PC-9 (cell line): ENCODE measurements at regions not wholly inside any gene's neighbourhood (a gene's known extent, or its start where the extent isn't known, plus 50 kb on each side); places are given as distances from the start of the nearest gene placed in this dataset.

Experiments
- BruUV-seq: library from RNA; stranded (reverse); fragments of 400-500 nt; replicated peaks from 2 replicates; lab custom pipeline; 2021; lab: Mats Ljungman, UMichigan
- CTCF ChIA-PET: fragments of 300-600 bp; sonication (Branson Sonifier 250); formaldehyde crosslinking; loops from one replicate; lab custom pipeline; 2022; ENCODE audit warnings: antibody characterized with exemption; lab: Charles Lee
- POLR2A ChIA-PET: fragments of 300-600 bp; sonication (Branson Sonifier 250); formaldehyde crosslinking; loops from one replicate; lab custom pipeline; 2022; ENCODE audit warnings: antibody characterized with exemption; ENCODE audit not compliant: unreplicated experiment; lab: Charles Lee
- DNase-seq, 2 experiments: peaks; one replicate each; pipeline versions ENCODE4 v3.0.0 to v3.0.0-alpha.2; 2015 to 2022; ENCODE audit warnings: mixed read lengths in 1 of 2
- H2AFZ ChIP-seq: fragments of 200-600 bp; sonication (generic); 2 replicates; pipeline ENCODE4 v1.8.1; 2017; ENCODE audit warnings: antibody characterized with exemption
- H3F3A ChIP-seq: fragments of 200-600 bp; sonication (generic); 2 replicates; pipeline ENCODE4 v1.8.1; 2017; ENCODE audit warnings: antibody characterized with exemption, mild to moderate bottlenecking, low read depth; ENCODE audit not compliant: insufficient read depth
- H3K27ac ChIP-seq: fragments of 200-600 bp; sonication (generic); 2 replicates; pipeline ENCODE4 v1.6.1; 2016; ENCODE audit warnings: mixed run types
- H3K27me3 ChIP-seq: fragments of 200-600 bp; sonication (generic); 2 replicates; pipeline ENCODE4 v1.6.1; 2016; ENCODE audit warnings: low read depth, mixed run types; ENCODE audit not compliant: insufficient read depth
- H3K36me3 ChIP-seq: fragments of 200-600 bp; sonication (generic); 2 replicates; pipeline ENCODE4 v1.6.1; 2016; ENCODE audit warnings: low read depth, mixed run types
- H3K4me1 ChIP-seq: fragments of 200-600 bp; sonication (generic); replicated peaks from 2 replicates; pipeline ENCODE4 v1.6.1; 2016; ENCODE audit warnings: mixed run types; ENCODE audit not compliant: insufficient read depth
- H3K4me2 ChIP-seq: fragments of 200-600 bp; sonication (generic); 2 replicates; pipeline ENCODE4 v1.6.1; 2017; ENCODE audit warnings: mixed run types
- H3K4me3 ChIP-seq: fragments of 200-600 bp; sonication (generic); 2 replicates; pipeline ENCODE4 v1.6.1; 2016; ENCODE audit warnings: mixed run types
- H3K79me2 ChIP-seq: fragments of 200-600 bp; sonication (generic); 2 replicates; pipeline ENCODE4 v1.6.1; 2017; ENCODE audit warnings: low read depth, mixed run types
- H3K9me2 ChIP-seq: fragments of 200-600 bp; sonication (generic); 2 replicates; pipeline ENCODE4 v1.8.1; 2017; ENCODE audit warnings: mild to moderate bottlenecking; ENCODE audit not compliant: insufficient read depth
- H3K9me3 ChIP-seq: fragments of 200-600 bp; sonication (generic); 2 replicates; pipeline ENCODE4 v1.8.1; 2016; ENCODE audit warnings: low read depth; ENCODE audit not compliant: insufficient read depth
- H4K20me1 ChIP-seq: fragments of 200-600 bp; sonication (generic); 2 replicates; pipeline ENCODE4 v1.8.1; 2017; ENCODE audit not compliant: insufficient read depth
- EZH2 ChIP-seq: fragments of 200-600 bp; sonication (generic); IDR thresholded peaks from 2 replicates; pipeline ENCODE4 v1.8.0; 2017; ENCODE audit warnings: antibody characterized with exemption, low read depth
- intact Hi-C: fragments of 100-400 bp; cut with micrococcal nuclease; formaldehyde crosslinking; loops from one replicate; pipeline ENCODE4 v1.10.0; 2022; ENCODE audit not compliant: unreplicated experiment
- TF ChIP-seq, protein P1 (sequence below): fragments of 200-600 bp; sonication (generic); conservative IDR thresholded peaks from 2 replicates; pipeline ENCODE4 v1.6.1; 2017; ENCODE audit warnings: mixed run types, antibody characterized with exemption, mild to moderate bottlenecking, moderate library complexity

DNA sequence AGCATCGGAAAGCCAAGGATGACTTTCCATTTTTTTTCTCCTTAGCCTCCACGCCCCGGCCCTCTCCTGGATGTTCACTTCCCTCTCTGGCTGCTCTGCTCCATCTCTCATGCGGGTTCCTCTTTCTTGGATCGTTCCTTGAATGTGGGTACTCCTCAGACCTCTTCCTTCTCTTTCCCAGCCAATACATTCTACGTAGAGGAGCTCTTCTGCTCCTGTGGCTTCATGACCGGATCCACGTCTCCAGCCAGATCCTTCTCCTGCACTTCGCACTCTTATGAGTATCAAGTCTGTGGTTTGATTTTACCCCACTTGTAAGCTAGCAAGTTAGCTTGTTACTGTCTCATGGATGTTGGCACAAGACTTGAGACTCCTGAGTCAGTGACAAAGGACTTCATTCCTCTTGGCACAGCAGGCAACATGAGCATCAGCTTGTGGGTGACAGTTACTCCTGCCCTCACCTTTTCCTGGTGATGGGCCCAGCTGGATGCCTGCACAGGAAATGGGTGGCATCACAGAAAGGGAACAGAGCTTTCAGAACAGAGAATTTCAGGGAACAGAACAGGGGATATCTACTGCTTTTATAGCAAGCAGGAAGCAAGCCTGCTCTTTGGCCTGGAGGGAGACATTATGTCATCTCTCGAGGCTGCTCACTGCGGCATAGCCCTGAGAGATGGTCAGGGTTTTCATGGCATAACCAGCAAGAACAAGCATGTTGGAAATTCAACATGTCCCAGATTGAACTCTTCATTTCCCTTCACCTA lies 100.1 kb upstream of the KIF26B start:
- Histone ChIP-seq H3K79me2 (no peaks in the 10 kb centered on the region), H3K9me3 (no peaks in the 10 kb centered on the region), H2AFZ (no peak overlapping the region), H3K27ac (no peak overlapping the region), H3K4me1 (no peaks in the 10 kb centered on the region), H3K4me3 (no peak overlapping the region), H3K4me2 (no peak overlapping the region), H3K27me3 (peaks cover 47% of the 10 kb centered on the region), H3F3A (no peaks in the 10 kb centered on the region), H4K20me1 (no peaks in the 10 kb centered on the region), H3K36me3 (no peaks in the 10 kb centered on the region), H3K9me2 (no peaks in the 10 kb centered on the region)
- DNase-seq = no peak
- no TSS peak for BruUV-seq
- TF ChIP-seq EZH2 = no peak
- TF ChIP-seq, protein P1, sequence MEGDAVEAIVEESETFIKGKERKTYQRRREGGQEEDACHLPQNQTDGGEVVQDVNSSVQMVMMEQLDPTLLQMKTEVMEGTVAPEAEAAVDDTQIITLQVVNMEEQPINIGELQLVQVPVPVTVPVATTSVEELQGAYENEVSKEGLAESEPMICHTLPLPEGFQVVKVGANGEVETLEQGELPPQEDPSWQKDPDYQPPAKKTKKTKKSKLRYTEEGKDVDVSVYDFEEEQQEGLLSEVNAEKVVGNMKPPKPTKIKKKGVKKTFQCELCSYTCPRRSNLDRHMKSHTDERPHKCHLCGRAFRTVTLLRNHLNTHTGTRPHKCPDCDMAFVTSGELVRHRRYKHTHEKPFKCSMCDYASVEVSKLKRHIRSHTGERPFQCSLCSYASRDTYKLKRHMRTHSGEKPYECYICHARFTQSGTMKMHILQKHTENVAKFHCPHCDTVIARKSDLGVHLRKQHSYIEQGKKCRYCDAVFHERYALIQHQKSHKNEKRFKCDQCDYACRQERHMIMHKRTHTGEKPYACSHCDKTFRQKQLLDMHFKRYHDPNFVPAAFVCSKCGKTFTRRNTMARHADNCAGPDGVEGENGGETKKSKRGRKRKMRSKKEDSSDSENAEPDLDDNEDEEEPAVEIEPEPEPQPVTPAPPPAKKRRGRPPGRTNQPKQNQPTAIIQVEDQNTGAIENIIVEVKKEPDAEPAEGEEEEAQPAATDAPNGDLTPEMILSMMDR = no peak
- ChIA-PET CTCF (no interaction called here), POLR2A (no interaction called here)
- intact Hi-C loops = no loop called here

DNA sequence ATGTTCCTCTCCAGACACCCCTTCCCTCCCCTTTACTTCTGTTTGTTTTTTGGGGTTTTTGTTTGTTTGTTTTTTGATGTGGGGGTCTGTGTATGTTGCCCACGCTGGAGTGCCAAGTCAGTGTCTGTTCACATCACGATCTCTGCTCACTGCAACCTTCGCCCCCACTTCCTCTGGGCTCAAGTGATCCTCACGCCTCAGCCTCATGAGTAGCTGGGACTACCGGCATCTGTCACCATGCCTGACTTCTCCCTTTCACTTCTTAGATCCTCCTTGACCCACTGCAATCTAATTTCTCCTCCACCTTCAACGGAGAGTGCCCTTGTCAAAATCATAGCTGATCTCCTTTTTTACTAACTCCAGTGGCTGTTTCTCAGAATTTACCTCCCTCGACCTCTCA lies 100.7 kb upstream of the KIF26B start:
- no peaks in the 10 kb centered on the region for H4K20me1 ChIP-seq
- H3K27ac ChIP-seq = no peak overlapping the region
- BruUV-seq = no TSS peak
- CTCF ChIA-PET = no interaction called here
- H3K4me2 ChIP-seq = no peak overlapping the region
- H2AFZ ChIP-seq = no peak overlapping the region
- no peak for DNase-seq
- peaks cover 53% of the 10 kb centered on the region for H3K27me3 ChIP-seq
- H3K4me3 ChIP-seq = no peak overlapping the region
- H3K36me3 ChIP-seq = no peaks in the 10 kb centered on the region
- TF ChIP-seq, protein P1 = no peak
- no peak for TF ChIP-seq EZH2
- no peaks in the 10 kb centered on the region for H3K9me2 ChIP-seq
- H3K4me1 ChIP-seq = no peaks in the 10 kb centered on the region
- H3F3A ChIP-seq = no peaks in the 10 kb centered on the region
- POLR2A ChIA-PET = no interaction called here
- intact Hi-C loops = no loop called here
- H3K79me2 ChIP-seq = no peaks in the 10 kb centered on the region
- no peaks in the 10 kb centered on the region for H3K9me3 ChIP-seq

DNA sequence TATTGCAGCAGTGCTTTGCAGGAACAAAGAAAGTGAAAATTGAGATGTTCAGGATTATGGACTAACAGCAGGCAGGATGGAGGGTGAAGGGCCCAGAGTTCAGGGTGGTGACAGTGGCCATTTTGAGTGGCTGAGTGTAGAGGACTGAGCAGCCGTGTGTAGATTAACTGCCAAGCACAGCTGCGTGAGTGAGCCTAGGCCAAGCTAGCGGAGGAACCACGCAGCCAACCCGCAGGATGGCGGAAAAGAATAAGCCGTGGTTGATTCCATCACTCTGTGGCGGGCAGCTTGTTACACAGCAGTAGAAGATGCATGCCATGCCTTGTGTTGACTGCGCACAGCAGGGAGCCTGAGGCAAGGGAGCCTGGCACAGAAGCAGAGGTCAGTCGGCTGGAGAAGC lies 102.5 kb upstream of the KIF26B start:
- no peaks in the 10 kb centered on the region for H3K9me3 ChIP-seq

More for the DNA sequence above, 102.5 kb upstream of the KIF26B start:
- DNase-seq = no peak
- H3K4me1 ChIP-seq = no peaks in the 10 kb centered on the region
- H4K20me1 ChIP-seq = no peaks in the 10 kb centered on the region
- no TSS peak for BruUV-seq
- no peaks in the 10 kb centered on the region for H3K36me3 ChIP-seq
- peaks cover 57% of the 10 kb centered on the region for H3K27me3 ChIP-seq
- no peaks in the 10 kb centered on the region for H3F3A ChIP-seq
- H2AFZ ChIP-seq = no peak overlapping the region
- no peak overlapping the region for H3K4me2 ChIP-seq
- CTCF ChIA-PET = no interaction called here
- H3K9me2 ChIP-seq = no peaks in the 10 kb centered on the region
- TF ChIP-seq, protein P1 = no peak
- no peak for TF ChIP-seq EZH2
- intact Hi-C loops = no loop called here
- no peaks in the 10 kb centered on the region for H3K79me2 ChIP-seq
- H3K4me3 ChIP-seq = no peak overlapping the region
- POLR2A ChIA-PET = interaction anchor here (0.6 to 0.7 kb wide), 2 partner anchors 16 to 400 kb away, joined by 3 read pairs; no protein-coding TSS in a partner anchor
- H3K27ac ChIP-seq = no peak overlapping the region
